SJSA1 (cell line): ENCODE measurements at regions not wholly inside any gene's neighbourhood (a gene's known extent, or its start where the extent isn't known, plus 50 kb on each side); places are given as distances from the start of the nearest gene placed in this dataset.
"Not testable (repeated sequence)": the region's sequence is repeated elsewhere in the genome, so short reads cannot be mapped to it uniquely, and the experiment has no call there.

Experiments
- DNase-seq, 2 experiments: peaks; one replicate each; pipeline ENCODE4 v3.0.0-alpha.2; 2015 to 2020; ENCODE audit warnings: low spot score in 2 of 2, low read depth in 1 of 2
- H3K27ac ChIP-seq: fragments of 250-450 bp; sonication (Bioruptor Pico); 2 replicates; pipeline ENCODE4 v1.5.1; 2020; ENCODE audit warnings: mild to moderate bottlenecking, moderate library complexity
- H3K27me3 ChIP-seq: fragments of 250-450 bp; sonication (Bioruptor Pico); replicated peaks from 2 replicates; pipeline ENCODE4 v1.5.1; 2020; ENCODE audit warnings: mild to moderate bottlenecking, moderate library complexity
- H3K36me3 ChIP-seq: fragments of 250-450 bp; sonication (Bioruptor Pico); 2 replicates; pipeline ENCODE4 v1.5.1; 2020; ENCODE audit warnings: mild to moderate bottlenecking
- H3K4me1 ChIP-seq: fragments of 250-450 bp; sonication (Bioruptor Pico); replicated peaks from 2 replicates; pipeline ENCODE4 v1.6.1; 2021; ENCODE audit warnings: mild to moderate bottlenecking
- H3K4me3 ChIP-seq: fragments of 250-450 bp; sonication (Bioruptor Pico); 2 replicates; pipeline ENCODE4 v1.5.1; 2020; ENCODE audit warnings: mild to moderate bottlenecking
- H3K9me3 ChIP-seq: fragments of 250-450 bp; sonication (Bioruptor Pico); replicated peaks from 2 replicates; pipeline ENCODE4 v1.5.1; 2020; ENCODE audit warnings: mild to moderate bottlenecking

DNA sequence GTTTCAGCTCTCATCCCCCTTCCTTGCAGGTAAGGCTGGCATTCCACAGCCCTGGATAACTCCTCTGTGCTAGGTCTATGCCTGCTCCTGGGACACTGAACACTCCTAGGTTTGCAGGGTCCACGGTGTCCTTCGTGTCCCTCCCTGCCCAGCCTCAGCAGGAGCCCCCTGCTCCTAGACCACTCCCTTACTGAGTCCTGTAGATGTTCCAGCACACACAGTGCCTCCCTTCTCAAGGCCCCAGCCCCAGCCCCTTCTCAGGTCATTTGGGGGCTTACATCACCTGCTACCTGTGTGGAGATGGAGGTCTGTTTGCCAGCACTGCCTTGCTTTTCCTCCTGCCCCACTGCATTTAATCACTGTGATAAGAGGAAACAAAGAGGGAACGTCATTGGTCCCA lies 146.4 kb upstream of the TNP1 start:
- Histone ChIP-seq H3K9me3 (no peaks in the 10 kb centered on the region), H3K27ac (no peak overlapping the region)

DNA sequence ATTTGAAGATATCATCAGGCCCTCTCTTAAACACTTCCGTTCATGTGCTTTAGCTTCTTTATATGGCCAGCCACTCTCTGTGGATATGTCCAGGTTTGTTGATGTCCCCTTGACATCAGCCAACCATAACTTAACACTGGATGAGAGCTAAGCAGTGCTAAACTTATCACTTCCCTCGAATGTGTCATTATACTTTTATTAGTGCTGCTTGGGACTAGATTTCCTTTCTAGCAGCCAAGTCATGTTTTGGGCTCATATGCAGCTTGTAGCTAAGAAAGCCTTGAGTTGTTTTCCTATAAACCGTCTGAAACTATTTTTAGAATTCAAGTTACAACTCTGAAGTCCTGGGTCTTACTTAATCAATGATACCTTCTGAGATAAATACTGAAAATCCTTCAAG lies 144.8 kb upstream of the TNP1 start:
- Histone ChIP-seq H3K27me3 (no peaks in the 10 kb centered on the region), H3K4me1 (no peaks in the 10 kb centered on the region), H3K4me3 (no peak overlapping the region), H3K36me3 (no peaks in the 10 kb centered on the region), H3K27ac (no peak overlapping the region), H3K9me3 (no peaks in the 10 kb centered on the region)
- no peak for DNase-seq

More for the DNA sequence above, 146.4 kb upstream of the TNP1 start:
- no peaks in the 10 kb centered on the region for H3K27me3 ChIP-seq
- no peaks in the 10 kb centered on the region for H3K36me3 ChIP-seq
- no peak for DNase-seq
- no peak overlapping the region for H3K4me3 ChIP-seq
- no peaks in the 10 kb centered on the region for H3K4me1 ChIP-seq

DNA sequence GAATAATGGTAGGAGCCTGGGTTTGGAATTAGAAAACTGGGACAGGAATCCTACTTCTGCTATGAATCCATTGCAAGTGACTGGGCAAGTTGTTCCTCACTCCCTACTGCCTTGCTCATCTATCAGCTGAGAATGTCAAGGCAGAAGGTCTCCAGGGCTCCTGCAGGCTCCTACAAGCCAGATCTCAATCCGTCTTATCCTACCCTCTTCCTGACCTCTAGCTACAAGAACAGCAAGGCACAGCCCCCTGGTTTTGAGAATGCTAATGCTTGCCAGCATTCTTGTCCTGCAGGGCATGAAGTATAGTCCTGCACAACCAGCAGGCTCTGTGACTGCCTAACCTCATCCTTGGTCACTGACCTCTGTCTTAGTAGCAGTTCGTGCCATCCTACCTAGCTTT lies 141.9 kb upstream of the TNP1 start:
- Histone ChIP-seq H3K27ac (no peak overlapping the region), H3K4me3 (no peak overlapping the region), H3K36me3 (no peaks in the 10 kb centered on the region), H3K27me3 (no peaks in the 10 kb centered on the region), H3K9me3 (no peaks in the 10 kb centered on the region), H3K4me1 (peaks cover under 1% of the 10 kb centered on the region; the same call in 1 of the 2 replicates)
- DNase-seq: no peak

DNA sequence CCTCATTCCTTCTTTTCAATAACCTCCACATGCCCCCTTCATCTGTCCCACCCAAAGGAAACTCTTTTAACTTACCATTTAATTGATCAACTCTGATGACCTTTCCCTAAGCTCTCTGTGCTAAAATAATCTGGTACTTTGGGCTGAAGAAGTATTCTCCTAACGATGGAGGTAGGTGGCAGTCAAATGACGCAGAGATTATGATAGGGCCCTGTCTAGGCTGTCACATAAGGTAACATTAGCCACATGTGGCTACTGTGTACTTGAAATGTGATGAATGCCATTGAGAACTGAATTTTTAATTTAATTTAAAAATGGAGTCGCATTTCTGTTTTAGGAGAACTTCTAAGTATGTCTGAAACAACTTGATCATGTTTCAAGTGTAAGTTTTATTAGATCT lies 140.5 kb upstream of the TNP1 start:
- H3K9me3 ChIP-seq: no peaks in the 10 kb centered on the region
- no peak overlapping the region for H3K27ac ChIP-seq
- H3K4me3 ChIP-seq: no peak overlapping the region
- no peak for DNase-seq
- H3K4me1 ChIP-seq: peaks cover 14% of the 10 kb centered on the region
- no peaks in the 10 kb centered on the region for H3K27me3 ChIP-seq
- no peaks in the 10 kb centered on the region for H3K36me3 ChIP-seq

DNA sequence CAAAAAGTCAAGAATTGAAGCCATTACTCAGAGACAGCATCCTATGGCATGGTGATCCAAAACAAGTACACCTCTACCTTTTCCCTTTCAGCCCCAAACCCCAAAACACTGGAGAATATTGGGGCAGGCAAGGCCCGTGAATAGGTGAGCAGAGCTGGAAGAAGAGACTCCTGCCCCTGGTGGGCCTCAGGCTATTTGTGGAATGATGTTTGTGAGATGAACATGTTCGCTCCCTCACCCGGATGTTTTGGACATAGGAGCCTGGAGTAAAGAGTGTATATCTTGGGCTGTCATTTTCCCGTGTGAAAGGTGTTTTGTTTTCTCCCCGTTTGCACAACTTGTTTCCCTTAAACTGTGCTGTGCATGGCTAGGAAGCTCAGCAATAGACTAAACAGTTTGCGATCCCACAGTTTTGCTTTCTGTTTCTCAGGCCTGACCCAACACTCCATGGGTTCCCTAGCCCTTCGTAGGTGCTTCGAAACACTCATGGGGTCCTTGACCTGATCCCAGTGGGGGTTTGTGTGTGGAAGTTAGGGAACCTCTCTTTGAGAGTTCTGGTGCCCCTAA lies 136.5 kb upstream of the TNP1 start:
- no peak for DNase-seq
- H3K36me3 ChIP-seq: no peaks in the 10 kb centered on the region

DNA sequence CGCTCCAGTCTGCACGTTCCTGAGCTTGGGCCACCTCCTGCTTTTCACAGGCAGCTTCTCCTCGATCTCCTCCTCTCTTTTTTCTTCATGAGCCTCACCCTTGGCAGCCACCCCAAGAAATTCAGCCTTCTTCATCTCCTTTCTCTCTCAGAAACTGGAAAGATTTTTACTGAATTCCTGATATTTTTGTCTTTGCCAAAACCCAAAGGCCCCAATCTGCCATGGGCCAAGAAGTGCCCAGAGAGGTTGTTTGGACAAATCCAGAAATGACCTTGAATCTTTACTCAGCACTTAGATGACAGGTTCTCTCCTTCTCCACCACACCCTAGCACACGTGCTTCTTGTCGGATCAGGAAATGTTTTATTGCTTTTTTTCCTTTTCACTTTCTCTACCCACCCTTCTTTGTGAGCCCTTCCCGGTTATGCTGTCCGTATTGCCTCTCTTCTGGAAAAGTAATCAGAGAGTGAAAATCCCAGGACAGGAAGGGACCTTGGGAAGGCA lies 134.5 kb upstream of the TNP1 start:
- H3K4me3 ChIP-seq: no peak overlapping the region
- H3K9me3 ChIP-seq: no peaks in the 10 kb centered on the region; the same call in 1 of the 2 replicates
- H3K36me3 ChIP-seq: no peaks in the 10 kb centered on the region
- DNase-seq: no peak
- H3K27ac ChIP-seq: no peak overlapping the region
- H3K27me3 ChIP-seq: no peaks in the 10 kb centered on the region
- H3K4me1 ChIP-seq: peaks cover 16% of the 10 kb centered on the region

More for the DNA sequence above, 136.5 kb upstream of the TNP1 start:
- Histone ChIP-seq H3K27ac (no peak overlapping the region), H3K9me3 (no peaks in the 10 kb centered on the region), H3K27me3 (no peaks in the 10 kb centered on the region), H3K4me3 (no peak overlapping the region), H3K4me1 (peaks cover 16% of the 10 kb centered on the region)

DNA sequence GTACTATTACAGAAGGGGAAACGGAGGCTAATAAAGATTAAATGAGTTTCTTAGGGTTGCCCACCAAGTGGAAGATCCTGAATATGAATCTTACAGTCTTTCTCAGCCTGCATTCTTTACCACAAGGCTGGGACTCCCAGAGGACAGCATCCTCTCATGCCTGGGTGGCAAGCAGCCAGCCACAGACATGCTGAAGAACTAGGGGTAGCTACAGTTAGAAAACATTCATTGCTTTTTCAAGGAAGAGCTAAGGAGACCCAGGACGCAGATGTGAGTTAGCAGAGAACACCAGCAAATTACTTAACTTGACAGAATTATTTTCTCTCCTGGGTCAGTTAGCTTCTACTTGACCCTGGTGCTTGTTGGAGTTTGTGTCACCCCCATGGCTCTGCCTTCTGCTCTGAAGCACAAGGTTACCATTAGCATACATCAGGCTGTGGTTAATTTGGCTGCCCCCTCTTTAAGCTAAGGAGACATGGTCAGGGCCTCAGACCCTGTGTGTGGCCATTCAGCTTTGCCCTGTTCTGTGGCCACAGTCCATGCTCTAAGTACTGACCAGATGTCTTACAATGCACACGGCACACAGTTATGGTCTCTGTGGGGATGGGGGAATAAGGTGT lies 132.3 kb upstream of the TNP1 start:
- H3K27ac ChIP-seq: no peak overlapping the region

DNA sequence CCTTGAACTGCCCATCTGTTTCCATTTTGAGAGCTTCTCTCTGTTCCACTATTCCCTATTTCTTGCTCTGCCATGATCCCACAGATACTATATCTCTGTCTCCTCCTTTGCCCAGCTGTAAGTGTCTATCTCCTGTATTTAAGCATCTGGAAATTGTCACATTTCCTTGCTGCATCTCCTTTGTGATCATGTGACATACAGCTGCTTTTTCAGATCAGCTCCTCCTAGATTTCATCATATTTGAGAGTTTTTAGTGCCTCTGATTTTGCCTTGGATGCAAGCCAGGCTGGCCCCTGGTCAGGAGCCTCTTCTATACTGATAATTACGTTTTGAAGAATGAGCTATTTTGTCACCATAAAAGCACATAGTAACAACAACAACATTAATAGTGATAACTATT lies 131.7 kb upstream of the TNP1 start:
- H3K27ac ChIP-seq: no peak overlapping the region
- no peak for DNase-seq

More for the DNA sequence above, 132.3 kb upstream of the TNP1 start:
- Histone ChIP-seq H3K36me3 (no peaks in the 10 kb centered on the region), H3K27me3 (no peaks in the 10 kb centered on the region), H3K9me3 (no peaks in the 10 kb centered on the region; the same call in 1 of the 2 replicates), H3K4me3 (no peak overlapping the region), H3K4me1 (peaks cover 16% of the 10 kb centered on the region)
- no peak for DNase-seq

DNA sequence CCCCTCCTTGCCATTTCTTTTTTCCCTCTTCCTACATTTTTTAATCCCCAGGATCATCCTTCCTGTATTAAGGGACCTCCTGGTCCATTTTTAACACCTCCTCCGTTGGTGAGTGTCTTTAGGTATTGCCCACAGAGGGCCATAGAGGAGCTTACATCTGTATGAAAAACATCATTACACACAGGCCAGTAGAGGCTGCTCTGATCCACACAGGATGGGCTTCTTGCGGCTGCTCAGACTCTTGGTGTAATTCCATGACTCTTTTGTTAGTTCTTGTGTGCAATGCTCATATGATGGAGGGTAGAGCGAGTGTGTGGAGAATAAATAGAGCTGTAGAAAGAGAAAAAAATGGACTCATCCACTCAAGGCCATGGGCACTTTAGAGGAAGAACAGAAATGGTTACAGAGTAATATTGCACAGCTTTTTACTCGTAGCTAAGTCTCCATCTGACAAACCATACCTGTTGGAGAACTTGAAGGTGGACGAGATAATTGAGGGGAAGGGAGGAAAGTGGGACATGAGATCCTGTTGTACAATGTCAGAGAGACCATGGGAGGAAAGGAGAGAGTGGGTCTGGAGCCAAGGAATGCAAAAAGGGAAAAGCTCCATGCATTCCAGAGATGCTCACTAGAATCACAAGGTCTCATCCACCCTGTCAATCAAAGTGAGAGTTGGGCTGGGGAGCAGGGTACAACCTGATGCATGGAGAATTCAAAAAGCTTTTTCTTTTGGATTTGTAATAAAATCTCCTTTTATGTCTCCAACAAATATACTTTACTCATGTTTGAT lies 129.7 kb upstream of the TNP1 start:
- Histone ChIP-seq H3K9me3 (no peaks in the 10 kb centered on the region; the same call in 1 of the 2 replicates), H3K27me3 (no peaks in the 10 kb centered on the region), H3K27ac (no peak overlapping the region), H3K4me3 (no peak overlapping the region), H3K36me3 (no peaks in the 10 kb centered on the region), H3K4me1 (no peaks in the 10 kb centered on the region)
- no peak for DNase-seq

More for the DNA sequence above, 131.7 kb upstream of the TNP1 start:
- H3K4me3 ChIP-seq: no peak overlapping the region
- H3K27me3 ChIP-seq: no peaks in the 10 kb centered on the region
- no peaks in the 10 kb centered on the region; the same call in 1 of the 2 replicates for H3K9me3 ChIP-seq
- H3K36me3 ChIP-seq: no peaks in the 10 kb centered on the region
- peaks cover 14% of the 10 kb centered on the region for H3K4me1 ChIP-seq

DNA sequence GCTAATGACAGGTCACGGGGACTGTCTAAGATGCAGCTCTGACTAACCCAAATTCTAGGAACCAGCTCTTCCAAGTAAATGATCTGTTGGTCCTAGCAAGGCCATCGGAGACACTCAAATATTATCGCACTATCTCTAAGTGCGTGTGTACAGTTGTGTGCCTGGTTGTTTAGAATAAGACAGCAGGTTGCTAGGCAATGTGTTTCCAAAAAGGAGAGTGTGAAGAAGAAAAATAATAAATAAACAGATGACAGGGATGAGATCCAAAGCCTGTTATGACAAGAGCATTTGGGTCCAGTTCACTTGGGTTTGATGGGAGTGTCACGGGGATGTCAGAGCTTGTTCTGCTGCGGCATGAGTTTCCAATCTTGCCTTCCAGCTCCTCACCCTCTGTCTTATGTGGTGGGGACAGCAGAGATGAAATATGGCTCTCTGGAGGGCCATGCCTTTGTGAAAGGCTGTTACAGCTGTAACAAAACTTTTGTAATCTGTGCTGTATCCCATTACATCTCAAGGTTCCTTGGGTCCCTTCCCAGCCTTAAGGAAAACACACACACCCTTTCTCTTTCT lies 127.5 kb upstream of the TNP1 start:
- DNase-seq: no peak
- no peaks in the 10 kb centered on the region for H3K27me3 ChIP-seq

DNA sequence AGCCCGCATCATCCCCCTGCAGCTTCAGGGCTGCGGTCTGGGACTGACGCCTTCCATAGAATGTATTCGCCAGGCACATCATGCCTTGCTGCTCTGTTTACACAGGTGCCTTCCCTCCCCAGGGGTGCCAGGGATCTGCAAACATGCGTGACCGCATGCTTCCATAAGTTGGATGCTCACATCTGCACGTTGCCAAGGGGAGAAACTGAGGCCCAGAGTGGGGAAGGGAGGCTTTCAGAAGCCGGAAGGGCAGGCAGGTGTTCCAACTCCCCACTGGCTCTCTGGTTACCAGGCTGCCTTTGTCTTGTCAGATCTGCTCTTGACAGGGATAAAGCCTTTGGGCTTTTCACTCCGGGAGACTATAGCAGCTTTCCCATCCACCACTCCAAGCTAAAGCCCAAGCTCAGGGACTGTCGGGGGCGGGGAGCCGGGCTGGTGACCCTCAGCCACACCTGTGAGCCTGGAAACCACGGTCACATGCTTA lies 125.8 kb upstream of the TNP1 start:
- no peaks in the 10 kb centered on the region for H3K4me1 ChIP-seq
- no peak for DNase-seq
- H3K27me3 ChIP-seq: no peaks in the 10 kb centered on the region
- no peaks in the 10 kb centered on the region for H3K36me3 ChIP-seq
- H3K27ac ChIP-seq: no peak overlapping the region
- no peaks in the 10 kb centered on the region; the same call in 1 of the 2 replicates for H3K9me3 ChIP-seq
- H3K4me3 ChIP-seq: no peak overlapping the region

More for the DNA sequence above, 127.5 kb upstream of the TNP1 start:
- no peak overlapping the region for H3K27ac ChIP-seq
- no peaks in the 10 kb centered on the region for H3K4me1 ChIP-seq
- H3K9me3 ChIP-seq: no peaks in the 10 kb centered on the region; the same call in 1 of the 2 replicates
- H3K4me3 ChIP-seq: no peak overlapping the region
- no peaks in the 10 kb centered on the region for H3K36me3 ChIP-seq

DNA sequence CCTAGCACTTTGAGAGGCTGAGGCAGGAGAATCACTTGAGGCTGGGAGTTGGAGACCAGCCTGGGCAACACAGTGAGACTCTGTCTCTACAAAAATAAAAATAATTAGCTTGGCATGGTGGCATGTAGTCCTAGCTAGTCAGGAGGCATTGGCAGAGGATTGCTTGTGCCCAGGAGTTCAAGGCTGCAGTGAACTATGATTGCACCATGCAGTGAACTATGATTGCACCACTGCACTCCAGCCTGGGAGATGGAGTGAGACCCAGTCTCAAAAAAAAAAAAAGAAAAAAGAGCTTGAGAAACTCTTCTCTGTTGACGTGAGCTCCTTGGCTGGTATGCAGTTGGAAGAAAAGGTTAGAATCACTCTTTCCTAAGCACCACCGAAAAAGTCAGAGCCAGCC lies 125.1 kb upstream of the TNP1 start:
- DNase-seq: no peak
- no peak overlapping the region for H3K27ac ChIP-seq
- no peaks in the 10 kb centered on the region for H3K27me3 ChIP-seq
- H3K4me1 ChIP-seq: no peaks in the 10 kb centered on the region
- no peaks in the 10 kb centered on the region for H3K9me3 ChIP-seq
- H3K4me3 ChIP-seq: no peak overlapping the region
- no peaks in the 10 kb centered on the region for H3K36me3 ChIP-seq

DNA sequence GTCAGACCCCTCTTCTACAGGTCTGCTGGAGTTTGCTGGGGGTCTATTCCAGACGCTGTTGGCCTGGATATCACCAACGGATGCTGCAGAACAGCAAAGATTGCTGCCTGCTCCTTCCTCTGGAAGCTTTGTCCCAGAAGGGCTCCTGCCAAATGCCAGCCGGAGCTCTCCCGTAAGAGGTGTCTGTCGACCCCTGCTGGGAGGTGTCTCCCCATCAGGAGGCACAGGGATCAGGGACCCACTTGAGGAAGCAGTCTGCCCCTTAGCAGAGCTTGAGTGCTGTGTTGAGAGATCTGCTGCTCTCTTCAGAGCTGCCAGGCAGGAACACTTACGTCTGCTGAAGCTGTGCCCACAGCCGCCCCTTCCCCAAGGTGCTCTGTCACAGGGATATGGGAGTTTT lies 122.1 kb upstream of the TNP1 start:
- H3K36me3 ChIP-seq, H3K27me3 ChIP-seq, H3K4me3 ChIP-seq, H3K27ac ChIP-seq, H3K9me3 ChIP-seq, H3K4me1 ChIP-seq, DNase-seq: not testable (repeated sequence)

DNA sequence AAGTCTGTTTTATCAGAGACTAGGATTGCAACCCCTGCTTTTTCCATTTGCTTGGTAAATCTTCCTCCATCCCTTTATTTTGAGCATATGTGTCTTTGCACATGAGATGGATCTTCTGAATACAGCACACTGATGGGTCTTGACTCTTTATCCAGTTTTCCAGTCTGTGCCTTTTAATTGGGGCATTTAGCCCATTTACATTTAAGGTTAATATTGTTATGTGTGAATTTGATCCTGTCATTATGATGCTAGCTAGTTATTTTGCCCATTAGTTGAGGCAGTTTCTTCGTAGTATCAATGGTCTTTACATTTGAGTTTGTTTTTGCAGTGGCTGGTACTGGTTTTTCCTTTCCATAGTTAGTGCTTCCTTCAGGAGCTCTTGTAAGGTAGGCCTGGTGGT lies 120.6 kb upstream of the TNP1 start:
- not testable (repeated sequence) for H3K36me3 ChIP-seq, H3K4me1 ChIP-seq, H3K27ac ChIP-seq, DNase-seq, H3K9me3 ChIP-seq, H3K4me3 ChIP-seq, H3K27me3 ChIP-seq
